C4-2B (cell line): ENCODE measurements at regions not wholly inside any gene's neighbourhood (a gene's known extent, or its start where the extent isn't known, plus 50 kb on each side); places are given as distances from the start of the nearest gene placed in this dataset.
"Not testable (repeated sequence)": the region's sequence is repeated elsewhere in the genome, so short reads cannot be mapped to it uniquely, and the experiment has no call there.

Experiments
- H3K27ac ChIP-seq: fragments of 450-650 bp; 2 replicates; pipeline ENCODE4 v1.5.1; 2017
- ZFX ChIP-seq: fragments of 450-650 bp; IDR thresholded peaks from 2 replicates; pipeline ENCODE4 v1.6.1; 2017
- TF ChIP-seq, protein P1 (sequence below): fragments of 450-650 bp; conservative IDR thresholded peaks from 2 replicates; pipeline ENCODE4 v1.5.1; 2017; ENCODE audit warnings: mild to moderate bottlenecking

- no peak overlapping the region for H3K27ac ChIP-seq
- TF ChIP-seq ZFX: no peak
- TF ChIP-seq, protein P1, sequence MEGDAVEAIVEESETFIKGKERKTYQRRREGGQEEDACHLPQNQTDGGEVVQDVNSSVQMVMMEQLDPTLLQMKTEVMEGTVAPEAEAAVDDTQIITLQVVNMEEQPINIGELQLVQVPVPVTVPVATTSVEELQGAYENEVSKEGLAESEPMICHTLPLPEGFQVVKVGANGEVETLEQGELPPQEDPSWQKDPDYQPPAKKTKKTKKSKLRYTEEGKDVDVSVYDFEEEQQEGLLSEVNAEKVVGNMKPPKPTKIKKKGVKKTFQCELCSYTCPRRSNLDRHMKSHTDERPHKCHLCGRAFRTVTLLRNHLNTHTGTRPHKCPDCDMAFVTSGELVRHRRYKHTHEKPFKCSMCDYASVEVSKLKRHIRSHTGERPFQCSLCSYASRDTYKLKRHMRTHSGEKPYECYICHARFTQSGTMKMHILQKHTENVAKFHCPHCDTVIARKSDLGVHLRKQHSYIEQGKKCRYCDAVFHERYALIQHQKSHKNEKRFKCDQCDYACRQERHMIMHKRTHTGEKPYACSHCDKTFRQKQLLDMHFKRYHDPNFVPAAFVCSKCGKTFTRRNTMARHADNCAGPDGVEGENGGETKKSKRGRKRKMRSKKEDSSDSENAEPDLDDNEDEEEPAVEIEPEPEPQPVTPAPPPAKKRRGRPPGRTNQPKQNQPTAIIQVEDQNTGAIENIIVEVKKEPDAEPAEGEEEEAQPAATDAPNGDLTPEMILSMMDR: no peak
Observed at GRCh38 chr13:44142941-44143665, 230.5 kb upstream of the SERP2 start.

- H3K27ac ChIP-seq: no peak overlapping the region
- TF ChIP-seq ZFX: no peak
- TF ChIP-seq, protein P1: no peak
Observed at GRCh38 chr13:44146138-44146537, 227.5 kb upstream of the SERP2 start.

DNA sequence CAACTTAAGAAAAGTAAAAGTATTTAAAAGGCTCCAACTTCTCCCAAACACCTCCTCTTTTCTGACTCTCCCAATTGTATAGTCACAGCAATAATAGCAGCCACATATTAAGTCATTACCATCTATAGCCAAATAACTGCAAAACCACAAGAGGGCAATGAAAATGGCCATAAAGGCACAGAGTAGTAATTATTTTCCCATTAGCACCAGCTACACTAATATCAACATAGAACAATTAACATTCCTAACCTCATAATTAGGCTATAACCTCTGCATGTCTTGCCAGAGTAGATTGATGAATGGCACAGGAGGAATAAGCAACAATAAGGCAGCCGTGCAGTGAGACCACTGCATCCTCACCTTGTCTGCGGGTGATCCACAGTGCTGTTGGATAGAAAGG, 226.4 kb upstream of the SERP2 start:
- H3K27ac ChIP-seq: no peak overlapping the region
- TF ChIP-seq ZFX: no peak
- TF ChIP-seq, protein P1: no peak

DNA sequence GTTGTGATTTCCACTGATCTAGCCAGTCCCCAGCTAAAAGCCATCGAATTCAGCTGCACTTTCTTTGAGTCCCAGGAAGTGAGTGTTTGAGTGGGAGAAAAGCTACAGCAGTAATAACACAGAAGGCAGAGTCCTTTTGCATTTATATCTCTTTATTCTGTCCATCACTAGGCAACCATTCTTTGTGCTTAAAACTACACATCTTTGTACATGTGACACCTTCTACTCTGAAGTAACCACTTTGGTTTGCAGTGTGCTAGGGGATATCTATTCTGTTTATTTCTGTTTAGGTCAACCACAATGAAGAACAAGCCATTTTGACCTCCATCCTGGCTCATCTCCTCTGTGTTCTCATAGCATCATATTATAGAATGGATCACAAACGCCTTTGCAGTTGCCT, 226.0 kb upstream of the SERP2 start:
- no peak overlapping the region for H3K27ac ChIP-seq
- TF ChIP-seq ZFX: no peak
- TF ChIP-seq, protein P1: no peak

DNA sequence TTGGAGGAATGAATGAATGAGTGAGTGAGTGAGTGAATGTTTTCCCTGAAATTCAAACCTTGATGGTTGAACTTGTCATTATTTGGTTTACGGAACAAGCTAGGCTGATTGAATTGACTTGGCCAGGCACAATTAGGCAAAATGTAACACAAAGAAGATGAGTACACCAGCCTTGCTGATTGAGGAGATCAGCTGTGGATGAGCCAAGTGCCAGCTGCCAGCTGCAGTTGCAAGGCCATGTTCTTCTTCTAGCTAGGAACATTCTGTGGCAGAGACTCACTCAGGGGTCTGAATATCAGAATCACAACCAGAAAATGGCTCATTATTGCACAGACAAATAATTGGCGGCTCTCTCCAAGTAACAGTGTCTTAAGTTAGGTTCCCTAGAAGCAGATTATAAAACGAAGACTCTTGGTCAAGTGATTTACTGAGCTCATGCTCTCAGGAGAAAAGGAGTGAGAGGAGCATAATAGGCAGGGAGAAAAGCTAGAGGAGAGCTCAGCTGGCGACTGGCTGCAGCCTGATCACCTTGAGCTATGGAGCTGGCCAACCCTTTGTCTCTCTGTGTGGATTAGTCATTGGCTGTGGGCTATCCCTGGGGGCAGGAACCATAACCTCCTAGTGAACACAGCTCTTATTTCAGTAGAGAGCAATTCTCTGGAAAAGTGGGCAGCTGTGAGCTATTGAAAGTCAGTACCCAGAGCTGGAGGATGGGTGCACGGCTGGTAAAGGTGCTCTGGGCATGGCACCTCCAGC, 225.3 kb upstream of the SERP2 start:
- no peak overlapping the region for H3K27ac ChIP-seq
- no peak for TF ChIP-seq ZFX
- TF ChIP-seq, protein P1: no peak

GRCh38 chr13:44149231-44149630, 224.4 kb upstream of the SERP2 start:
- not testable (repeated sequence) for H3K27ac ChIP-seq

- TF ChIP-seq, protein P1: no peak
- no peak for TF ChIP-seq ZFX
Observed at GRCh38 chr13:44149821-44150220, 223.8 kb upstream of the SERP2 start.

More at GRCh38 chr13:44149821-44150220, 223.8 kb upstream of the SERP2 start:
- H3K27ac ChIP-seq: no peak overlapping the region
